Lower lobe of right lung (tissue), 2 donors: ENCODE measurements at regions not wholly inside any gene's neighbourhood (a gene's known extent, or its start where the extent isn't known, plus 50 kb on each side); places are given as distances from the start of the nearest gene placed in this dataset.

ENCODE experiments used
- ATAC-seq, 2 donors: fragments of 200-7000 bp; cut with Tn5 transposase; one replicate each; pipeline ENCODE4 v1.9.1; 2020 to 2022; ENCODE audit warnings: mild to moderate bottlenecking in 2 of 2, moderate library complexity in 2 of 2
- DNase-seq: peaks from one replicate; pipeline ENCODE4 v3.0.0-alpha.2; 2020
- H3K27ac ChIP-seq: fragments of 200-600 bp; one replicate; pipeline ENCODE4 v1.8.0; 2022
- H3K27me3 ChIP-seq: fragments of 200-600 bp; one replicate; pipeline ENCODE4 v1.8.0; 2022; ENCODE audit warnings: low read depth
- H3K36me3 ChIP-seq: fragments of 200-600 bp; one replicate; pipeline ENCODE4 v1.8.0; 2022; ENCODE audit warnings: mild to moderate bottlenecking
- H3K4me1 ChIP-seq: fragments of 200-600 bp; one replicate; pipeline ENCODE4 v1.8.0; 2022
- H3K4me3 ChIP-seq: fragments of 200-600 bp; one replicate; pipeline ENCODE4 v1.8.0; 2022; ENCODE audit warnings: mild to moderate bottlenecking
- H3K9me3 ChIP-seq: fragments of 200-600 bp; one replicate; pipeline ENCODE4 v1.8.0; 2022
- intact Hi-C: fragments of 100-400 bp; cut with DNase I; formaldehyde crosslinking; loops from one replicate; pipeline ENCODE4 v1.11.0; 2022
- TF ChIP-seq, protein P1 (sequence below): fragments of 200-600 bp; IDR thresholded peaks from one replicate; pipeline ENCODE4 v1.8.0; 2022; ENCODE audit warnings: antibody characterized with exemption, mild to moderate bottlenecking
- donor health status: DM: no; HTN: yes; CAD: no; lungs with severe emphysema.

DNA sequence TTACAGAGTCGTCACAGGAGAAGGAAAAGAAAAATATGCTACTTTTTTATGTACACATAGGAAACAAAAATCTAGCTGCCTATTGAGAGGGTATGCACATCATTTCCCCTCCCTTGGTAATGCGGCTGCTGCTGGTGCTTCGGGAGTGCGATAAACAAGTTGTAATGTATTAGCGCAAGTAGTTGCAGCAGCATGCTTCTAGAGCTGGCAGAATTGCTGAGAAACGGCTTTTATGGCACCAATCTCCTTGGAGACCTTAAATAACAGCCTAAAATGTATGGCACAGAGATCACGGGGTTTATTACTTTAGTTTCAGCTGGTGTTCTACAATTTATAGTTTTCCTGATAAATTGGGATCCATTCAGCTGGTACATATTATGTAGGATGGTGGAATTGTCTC, 447.6 kb upstream of the TMPO start:
- no peaks in the 10 kb centered on the region for H3K27me3 ChIP-seq
- TF ChIP-seq, protein P1, sequence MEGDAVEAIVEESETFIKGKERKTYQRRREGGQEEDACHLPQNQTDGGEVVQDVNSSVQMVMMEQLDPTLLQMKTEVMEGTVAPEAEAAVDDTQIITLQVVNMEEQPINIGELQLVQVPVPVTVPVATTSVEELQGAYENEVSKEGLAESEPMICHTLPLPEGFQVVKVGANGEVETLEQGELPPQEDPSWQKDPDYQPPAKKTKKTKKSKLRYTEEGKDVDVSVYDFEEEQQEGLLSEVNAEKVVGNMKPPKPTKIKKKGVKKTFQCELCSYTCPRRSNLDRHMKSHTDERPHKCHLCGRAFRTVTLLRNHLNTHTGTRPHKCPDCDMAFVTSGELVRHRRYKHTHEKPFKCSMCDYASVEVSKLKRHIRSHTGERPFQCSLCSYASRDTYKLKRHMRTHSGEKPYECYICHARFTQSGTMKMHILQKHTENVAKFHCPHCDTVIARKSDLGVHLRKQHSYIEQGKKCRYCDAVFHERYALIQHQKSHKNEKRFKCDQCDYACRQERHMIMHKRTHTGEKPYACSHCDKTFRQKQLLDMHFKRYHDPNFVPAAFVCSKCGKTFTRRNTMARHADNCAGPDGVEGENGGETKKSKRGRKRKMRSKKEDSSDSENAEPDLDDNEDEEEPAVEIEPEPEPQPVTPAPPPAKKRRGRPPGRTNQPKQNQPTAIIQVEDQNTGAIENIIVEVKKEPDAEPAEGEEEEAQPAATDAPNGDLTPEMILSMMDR, result no peak
- H3K27ac ChIP-seq, result no peak overlapping the region
- H3K4me1 ChIP-seq, result no peaks in the 10 kb centered on the region
- ATAC-seq (no peak), DNase-seq (no peak)
- intact Hi-C loops, result no loop called here
- H3K36me3 ChIP-seq, result no peaks in the 10 kb centered on the region
- H3K4me3 ChIP-seq, result no peak overlapping the region
- no peaks in the 10 kb centered on the region for H3K9me3 ChIP-seq

- ATAC-seq (no peak), DNase-seq (no peak)
- Histone ChIP-seq H3K4me1 (no peaks in the 10 kb centered on the region), H3K4me3 (no peak overlapping the region), H3K36me3 (no peaks in the 10 kb centered on the region), H3K9me3 (no peaks in the 10 kb centered on the region), H3K27me3 (no peaks in the 10 kb centered on the region), H3K27ac (no peak overlapping the region)
- intact Hi-C loops, result no loop called here
- TF ChIP-seq, protein P1, result no peak
Measured at GRCh38 chr12:98073610-98074009, 441.8 kb upstream of the TMPO start.

GRCh38 chr12:98074286-98074685, 441.1 kb upstream of the TMPO start:
- Histone ChIP-seq H3K9me3 (no peaks in the 10 kb centered on the region), H3K36me3 (no peaks in the 10 kb centered on the region), H3K4me3 (no peak overlapping the region), H3K27me3 (no peaks in the 10 kb centered on the region), H3K27ac (no peak overlapping the region), H3K4me1 (no peaks in the 10 kb centered on the region)
- intact Hi-C loops, result no loop called here
- ATAC-seq (no peak), DNase-seq (no peak)
- TF ChIP-seq, protein P1, result no peak

DNA sequence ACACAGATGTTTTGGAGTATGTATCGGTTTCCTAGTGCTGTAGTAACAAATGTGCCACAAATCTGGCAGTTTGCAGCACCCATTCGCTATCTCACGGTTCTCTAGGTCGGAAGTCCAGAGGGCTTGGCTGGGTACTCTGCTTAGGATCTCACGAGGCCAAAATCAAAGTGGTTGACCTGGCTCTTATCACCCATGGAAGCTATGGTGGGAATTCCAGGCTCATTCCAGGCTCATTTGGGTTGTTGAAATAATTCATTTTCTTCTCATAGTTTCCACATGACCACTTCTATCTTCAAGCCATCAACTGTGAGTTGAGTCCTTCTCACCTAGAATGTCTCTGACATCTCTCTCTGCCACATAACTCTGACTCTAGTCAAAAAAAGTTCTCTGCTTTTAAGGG, 431.0 kb upstream of the TMPO start:
- ATAC-seq (no peak), DNase-seq (no peak)
- no peaks in the 10 kb centered on the region for H3K9me3 ChIP-seq
- TF ChIP-seq, protein P1, result no peak
- intact Hi-C loops, result no loop called here
- no peak overlapping the region for H3K27ac ChIP-seq
- no peaks in the 10 kb centered on the region for H3K36me3 ChIP-seq
- no peaks in the 10 kb centered on the region for H3K27me3 ChIP-seq
- no peak overlapping the region for H3K4me3 ChIP-seq
- no peaks in the 10 kb centered on the region for H3K4me1 ChIP-seq

DNA sequence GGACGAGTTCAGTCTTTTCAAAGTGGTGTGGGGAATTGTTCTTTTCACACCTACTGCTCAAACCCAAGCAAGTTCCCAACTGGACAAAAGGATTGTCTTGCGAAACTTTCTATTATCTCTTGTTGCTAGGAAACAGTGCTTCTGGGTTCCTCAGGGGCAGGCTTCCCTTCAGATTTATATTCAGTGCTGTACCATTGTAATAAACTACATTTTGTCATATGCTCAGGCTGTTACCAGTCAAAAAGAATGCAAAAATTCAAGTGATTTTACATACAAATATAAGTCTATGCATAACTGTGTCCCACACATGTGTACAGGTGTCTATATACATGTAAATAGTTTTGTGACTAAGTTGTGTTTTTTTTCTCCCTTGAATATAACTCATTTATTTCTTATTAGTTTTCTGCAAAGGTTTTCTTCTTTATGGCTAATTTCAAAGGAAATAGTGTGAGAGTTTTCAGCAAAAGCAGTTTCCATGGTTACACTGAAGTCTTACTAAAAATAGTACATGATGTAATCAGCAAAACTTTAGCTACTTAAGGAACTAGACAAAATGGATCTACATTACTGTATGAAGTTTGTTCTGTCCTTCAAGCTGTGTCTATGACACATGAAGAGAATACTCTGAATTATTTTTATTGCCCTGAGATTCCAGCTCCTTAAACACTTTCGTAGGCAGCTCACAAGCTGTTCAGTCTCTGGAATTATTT, 430.2 kb upstream of the TMPO start:
- Histone ChIP-seq H3K27ac (no peak overlapping the region), H3K4me3 (no peak overlapping the region), H3K36me3 (no peaks in the 10 kb centered on the region), H3K9me3 (no peaks in the 10 kb centered on the region), H3K4me1 (no peaks in the 10 kb centered on the region), H3K27me3 (no peaks in the 10 kb centered on the region)
- DNase-seq (no peak), ATAC-seq (no peak)
- intact Hi-C loops, result no loop called here
- TF ChIP-seq, protein P1, result no peak
